Neuronal stem cell (in vitro differentiated cells): ENCODE measurements at regions not wholly inside any gene's neighbourhood (a gene's known extent, or its start where the extent isn't known, plus 50 kb on each side); places are given as distances from the start of the nearest gene placed in this dataset.
A peak's percentile ranks its signal among the peaks of the same experiment; 100 is the strongest.

Source experiments
- DNase-seq: peaks from one replicate; pipeline ENCODE4 v3.0.0-alpha.2; 2013; ENCODE audit warnings: low spot score
- H2AFZ ChIP-seq: one replicate; pipeline ENCODE4 v1.6.1; 2013; ENCODE audit warnings: mild to moderate bottlenecking, low read length, inconsistent platforms
- H2AK5ac ChIP-seq: 2 replicates; pipeline ENCODE4 v1.6.1; 2013; ENCODE audit warnings: low read depth, mild to moderate bottlenecking, inconsistent platforms, low read length, moderate library complexity, mixed read lengths
- H2BK120ac ChIP-seq: 2 replicates; pipeline ENCODE4 v1.6.1; 2013; ENCODE audit warnings: low read depth, mild to moderate bottlenecking, inconsistent platforms, low read length, moderate library complexity, mixed read lengths
- H2BK12ac ChIP-seq: one replicate; pipeline ENCODE4 v1.6.1; 2013; ENCODE audit warnings: low read length, inconsistent platforms
- H2BK15ac ChIP-seq: 2 replicates; pipeline ENCODE4 v1.6.1; 2013; ENCODE audit warnings: mild to moderate bottlenecking, low read length, inconsistent platforms, mixed read lengths
- H2BK5ac ChIP-seq: one replicate; pipeline ENCODE4 v1.6.1; 2013; ENCODE audit warnings: inconsistent platforms, mild to moderate bottlenecking, low read length, moderate library complexity
- H3K14ac ChIP-seq: one replicate; pipeline ENCODE4 v1.6.1; 2013; ENCODE audit warnings: low read length, inconsistent platforms
- H3K18ac ChIP-seq: 2 replicates; pipeline ENCODE4 v1.6.1; 2013; ENCODE audit warnings: low read length, inconsistent platforms
- H3K23ac ChIP-seq: 2 replicates; pipeline ENCODE4 v1.6.1; 2013; ENCODE audit warnings: low read depth, mild to moderate bottlenecking, mixed read lengths, low read length, inconsistent platforms; ENCODE audit not compliant: poor library complexity
- H3K27ac ChIP-seq: replicated peaks from 3 replicates; pipeline ENCODE4 v1.5.1; 2013; ENCODE audit warnings: low read length, inconsistent platforms
- H3K27me3 ChIP-seq, 3 experiments: 2 replicates each; pipeline ENCODE4 v1.6.1; 2013; ENCODE audit warnings: low read length in 3 of 3, mild to moderate bottlenecking in 2 of 3, inconsistent platforms in 1 of 3, low read depth in 1 of 3, mixed read lengths in 1 of 3, moderate library complexity in 1 of 3; ENCODE audit not compliant: control insufficient read depth in 3 of 3, insufficient read depth in 3 of 3
- H3K36me3 ChIP-seq, 2 donors: replicated peaks in 1 of 2; 2 replicates each; pipeline ENCODE4 v1.6.1; 2013; ENCODE audit warnings: low read length in 2 of 2; ENCODE audit not compliant: control insufficient read depth in 2 of 2, insufficient read depth in 2 of 2
- H3K4ac ChIP-seq: 2 replicates; pipeline ENCODE4 v1.6.1; 2013; ENCODE audit warnings: inconsistent platforms, mild to moderate bottlenecking, low read length, moderate library complexity
- H3K4me1 ChIP-seq, 2 donors: 1 replicate in 1 of 2; 2 replicates in 1 of 2; pipeline ENCODE4 v1.6.1; 2013; ENCODE audit warnings: low read length in 2 of 2, low read depth in 1 of 2; ENCODE audit not compliant: control insufficient read depth in 2 of 2, insufficient read depth in 1 of 2
- H3K4me2 ChIP-seq: one replicate; pipeline ENCODE4 v1.6.1; 2013; ENCODE audit warnings: mild to moderate bottlenecking, low read length, inconsistent platforms; ENCODE audit not compliant: insufficient read depth, poor library complexity, severe bottlenecking
- H3K4me3 ChIP-seq, 2 donors: 2 replicates each; pipeline ENCODE4 v1.5.1; 2013; ENCODE audit warnings: low read length in 2 of 2, mild to moderate bottlenecking in 2 of 2, inconsistent platforms in 1 of 2, moderate library complexity in 1 of 2
- H3K79me1 ChIP-seq: one replicate; pipeline ENCODE4 v1.6.1; 2013; ENCODE audit warnings: low read depth, mild to moderate bottlenecking, inconsistent platforms, low read length, moderate library complexity
- H3K9ac ChIP-seq: one replicate; pipeline ENCODE4 v1.6.1; 2013; ENCODE audit warnings: mild to moderate bottlenecking, low read depth, low read length, inconsistent platforms; ENCODE audit not compliant: poor library complexity
- H3K9me3 ChIP-seq, 2 donors: replicated peaks in 1 of 2; 2 replicates each; pipeline versions ENCODE3 to v1.6.1; 2013; ENCODE audit warnings: low read length in 2 of 2, mild to moderate bottlenecking in 2 of 2, inconsistent platforms in 1 of 2, low read depth in 1 of 2, mixed read lengths in 1 of 2, moderate library complexity in 1 of 2; ENCODE audit not compliant: control insufficient read depth in 2 of 2, insufficient read depth in 1 of 2
- H4K8ac ChIP-seq: one replicate; pipeline ENCODE4 v1.6.1; 2013; ENCODE audit warnings: low read depth, mild to moderate bottlenecking, inconsistent platforms, low read length, moderate library complexity
- H4K91ac ChIP-seq: one replicate; pipeline ENCODE4 v1.6.1; 2013; ENCODE audit warnings: low read length, low read depth, mild to moderate bottlenecking, inconsistent platforms; ENCODE audit not compliant: poor library complexity
- WGBS, 2 donors: extraction: QIAGEN DNeasy Blood & Tissue Kit; methylation state at CpG; one replicate each; pipeline ENCODE4 v1.1.7; 2013; ENCODE audit warnings: missing lambda C conversion rate in 2 of 2, mixed read lengths in 1 of 2; ENCODE audit not compliant: insufficient read length in 2 of 2, insufficient replicate concordance in 1 of 2; ENCODE audit errors: extremely low coverage in 2 of 2; 5-methylcytosine and 5-hydroxymethylcytosine counted together

DNA sequence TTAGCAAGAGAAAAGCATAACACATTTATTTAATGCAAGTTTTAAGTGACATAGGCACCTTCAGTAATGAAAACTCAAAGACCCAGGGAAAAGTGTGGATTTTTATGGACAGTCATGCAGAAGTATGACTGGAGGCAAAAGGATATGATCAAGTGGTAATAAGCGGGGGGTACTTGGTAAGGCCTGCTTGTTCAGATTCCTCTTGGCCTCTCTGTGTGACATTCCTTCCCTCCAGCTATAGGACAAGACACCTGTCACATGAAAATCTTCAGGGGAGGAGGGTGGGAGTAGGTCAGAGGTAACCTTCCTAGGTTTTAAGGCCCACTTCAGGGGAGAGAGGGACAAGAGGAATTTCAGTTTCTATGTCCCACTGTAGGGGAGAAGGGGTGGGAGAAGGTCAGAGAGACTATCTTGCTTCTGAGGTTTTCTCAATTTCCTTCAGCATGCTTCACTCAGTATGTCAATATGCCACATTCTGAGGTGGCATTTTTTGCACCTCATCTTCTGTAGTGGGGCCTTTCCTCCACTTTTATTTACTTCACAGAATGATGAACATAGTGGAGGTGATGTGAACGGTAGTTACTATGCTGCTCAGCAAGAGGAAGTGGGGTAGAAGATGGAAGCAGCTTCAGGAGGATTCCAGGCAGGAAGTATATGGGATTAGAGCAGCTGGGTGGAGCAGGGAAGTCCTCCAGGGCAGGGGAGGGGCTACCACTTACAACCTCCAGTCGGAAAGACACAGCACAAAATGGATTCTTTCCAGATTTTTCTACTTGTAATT is 73.2 kb upstream of the RFC3 start:
- H3K4ac ChIP-seq: no peak overlapping the region
- H3K4me1 ChIP-seq: peaks cover 0 to 2% of the 10 kb centered on the region in 2 donors
- no peak overlapping the region for H2BK120ac ChIP-seq
- H3K9me3 ChIP-seq: no peaks in the 10 kb centered on the region
- no peak overlapping the region for H3K18ac ChIP-seq
- no peak overlapping the region for H3K4me2 ChIP-seq
- DNase-seq: no peak
- WGBS, 2 donors: no CpG with 5 or more reads among the region's 3 CpGs
- H2AFZ ChIP-seq: no peak overlapping the region
- H3K36me3 ChIP-seq: no peaks in the 10 kb centered on the region
- no peak overlapping the region for H4K91ac ChIP-seq
- no peak overlapping the region for H3K4me3 ChIP-seq
- no peak overlapping the region for H3K14ac ChIP-seq
- no peak overlapping the region for H2BK5ac ChIP-seq
- H2BK12ac ChIP-seq: no peak overlapping the region
- no peak overlapping the region for H3K23ac ChIP-seq
- no peak overlapping the region for H4K8ac ChIP-seq
- H2AK5ac ChIP-seq: no peak overlapping the region
- H2BK15ac ChIP-seq: no peak overlapping the region
- no peaks in the 10 kb centered on the region for H3K27me3 ChIP-seq
- H3K79me1 ChIP-seq: no peaks in the 10 kb centered on the region
- H3K9ac ChIP-seq: no peak overlapping the region
- H3K27ac ChIP-seq: no peak overlapping the region

- H3K9ac ChIP-seq: no peak overlapping the region
- H3K14ac ChIP-seq: no peak overlapping the region
- no peaks in the 10 kb centered on the region for H3K36me3 ChIP-seq
- H3K4me3 ChIP-seq: no peak overlapping the region
- no peak overlapping the region for H2BK5ac ChIP-seq
- H3K23ac ChIP-seq: no peak overlapping the region
- no peak overlapping the region for H2BK120ac ChIP-seq
- no peak overlapping the region for H2BK12ac ChIP-seq
- H3K27ac ChIP-seq: no peak overlapping the region
- H4K8ac ChIP-seq: no peak overlapping the region
- H3K9me3 ChIP-seq: no peaks in the 10 kb centered on the region
- H2AK5ac ChIP-seq: no peak overlapping the region
- H2AFZ ChIP-seq: peak overlapping the region; percentile 12
- H3K4me2 ChIP-seq: no peak overlapping the region
- peaks cover 0 to 2% of the 10 kb centered on the region in 2 donors for H3K4me1 ChIP-seq
- H4K91ac ChIP-seq: no peak overlapping the region
- no CpG with 5 or more reads among the region's 7 CpGs for whole genome bisulfite sequencing, 2 donors
- H2BK15ac ChIP-seq: no peak overlapping the region
- no peaks in the 10 kb centered on the region for H3K79me1 ChIP-seq
- no peak overlapping the region for H3K4ac ChIP-seq
- DNase-seq: no peak
- H3K27me3 ChIP-seq: no peaks in the 10 kb centered on the region
- no peak overlapping the region for H3K18ac ChIP-seq
These were observed 72.3 kb upstream of the RFC3 start for GRCh38 chr13:33745370-33746324.

GRCh38 chr13:33746867-33747266 is 71.1 kb upstream of the RFC3 start:
- H3K9me3 ChIP-seq: no peaks in the 10 kb centered on the region
- DNase-seq: no peak
- no peak overlapping the region for H2BK120ac ChIP-seq
- H3K4me1 ChIP-seq: peaks cover 0 to 2% of the 10 kb centered on the region in 2 donors
- H3K79me1 ChIP-seq: no peaks in the 10 kb centered on the region
- H3K4me2 ChIP-seq: no peak overlapping the region
- H2BK5ac ChIP-seq: no peak overlapping the region
- H3K14ac ChIP-seq: no peak overlapping the region
- no peak overlapping the region for H2AFZ ChIP-seq
- H3K18ac ChIP-seq: no peak overlapping the region
- no peak overlapping the region for H2BK12ac ChIP-seq
- H4K8ac ChIP-seq: no peak overlapping the region
- no peaks in the 10 kb centered on the region for H3K27me3 ChIP-seq
- H3K4ac ChIP-seq: no peak overlapping the region
- no peak overlapping the region for H2BK15ac ChIP-seq
- H2AK5ac ChIP-seq: no peak overlapping the region
- H3K36me3 ChIP-seq: no peaks in the 10 kb centered on the region
- no peak overlapping the region for H3K27ac ChIP-seq
- no peak overlapping the region for H3K23ac ChIP-seq
- no peak overlapping the region for H3K9ac ChIP-seq
- WGBS, 2 donors: no CpG with 5 or more reads among the region's 2 CpGs
- no peak overlapping the region for H4K91ac ChIP-seq
- H3K4me3 ChIP-seq: no peak overlapping the region

GRCh38 chr13:33751151-33751550 is 66.8 kb upstream of the RFC3 start:
- H3K14ac ChIP-seq: no peak overlapping the region
- no peak overlapping the region for H2BK15ac ChIP-seq
- H2AFZ ChIP-seq: no peak overlapping the region
- no peak overlapping the region for H3K4ac ChIP-seq
- H3K36me3 ChIP-seq: no peaks in the 10 kb centered on the region
- DNase-seq: no peak
- H3K4me3 ChIP-seq: no peak overlapping the region
- no CpG with 5 or more reads among the region's 2 CpGs for WGBS, 2 donors
- no peak overlapping the region for H4K91ac ChIP-seq
- H3K4me2 ChIP-seq: no peak overlapping the region
- no peak overlapping the region for H3K23ac ChIP-seq
- H2AK5ac ChIP-seq: no peak overlapping the region
- no peaks in the 10 kb centered on the region for H3K9me3 ChIP-seq
- no peaks in the 10 kb centered on the region for H3K27me3 ChIP-seq
- H2BK120ac ChIP-seq: no peak overlapping the region
- H4K8ac ChIP-seq: no peak overlapping the region
- no peaks in the 10 kb centered on the region for H3K79me1 ChIP-seq
- no peak overlapping the region for H3K27ac ChIP-seq
- H3K4me1 ChIP-seq: no peaks in the 10 kb centered on the region
- H3K9ac ChIP-seq: no peak overlapping the region
- no peak overlapping the region for H2BK12ac ChIP-seq
- H3K18ac ChIP-seq: no peak overlapping the region
- H2BK5ac ChIP-seq: no peak overlapping the region
